HG03060 (cell line): ENCODE measurements at regions not wholly inside any gene's neighbourhood (a gene's known extent, or its start where the extent isn't known, plus 50 kb on each side); places are given as distances from the start of the nearest gene placed in this dataset.
"Not testable (repeated sequence)": the region's sequence is repeated elsewhere in the genome, so short reads cannot be mapped to it uniquely, and the experiment has no call there.

Source experiments
- ATAC-seq: cut with Tn5 transposase; IDR thresholded peaks from one replicate; pipeline ENCODE4 v1.9.1; 2021; ENCODE audit warnings: low read depth, moderate number of reproducible peaks; ENCODE audit not compliant: unreplicated experiment

- not testable (repeated sequence) for ATAC-seq
These were observed 72.9 kb downstream of the NPIPB11 start for GRCh38 chr16:29333492-29334097.

GRCh38 chr16:29330623-29331022 is 75.9 kb downstream of the NPIPB11 start:
- not testable (repeated sequence) for ATAC-seq

DNA sequence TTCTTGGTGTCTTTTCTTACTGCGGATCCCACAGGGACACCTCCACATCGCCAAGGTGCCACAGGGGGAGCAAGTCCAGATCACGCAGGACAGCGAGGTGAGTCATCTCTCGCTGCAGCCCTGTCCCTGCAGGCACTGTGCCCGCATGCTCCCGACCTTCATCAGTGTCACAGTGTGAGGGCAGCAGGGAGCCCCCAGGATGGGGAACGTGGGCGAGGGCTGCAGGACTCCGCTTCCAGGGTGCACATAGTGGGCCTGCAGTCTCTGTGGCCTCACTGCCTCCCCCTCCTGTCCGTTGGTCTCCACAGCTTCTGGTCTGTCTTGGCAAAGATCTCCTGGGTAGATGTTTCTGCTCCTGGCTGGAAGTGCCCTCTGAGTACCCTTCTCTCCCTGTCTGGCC is 78.0 kb downstream of the NPIPB11 start:
- not testable (repeated sequence) for ATAC-seq

GRCh38 chr16:29327631-29328408 is 78.7 kb downstream of the NPIPB11 start:
- not testable (repeated sequence) for ATAC-seq

- not testable (repeated sequence) for ATAC-seq
These were observed 80.1 kb downstream of the NPIPB11 start for GRCh38 chr16:29326164-29327125.

DNA sequence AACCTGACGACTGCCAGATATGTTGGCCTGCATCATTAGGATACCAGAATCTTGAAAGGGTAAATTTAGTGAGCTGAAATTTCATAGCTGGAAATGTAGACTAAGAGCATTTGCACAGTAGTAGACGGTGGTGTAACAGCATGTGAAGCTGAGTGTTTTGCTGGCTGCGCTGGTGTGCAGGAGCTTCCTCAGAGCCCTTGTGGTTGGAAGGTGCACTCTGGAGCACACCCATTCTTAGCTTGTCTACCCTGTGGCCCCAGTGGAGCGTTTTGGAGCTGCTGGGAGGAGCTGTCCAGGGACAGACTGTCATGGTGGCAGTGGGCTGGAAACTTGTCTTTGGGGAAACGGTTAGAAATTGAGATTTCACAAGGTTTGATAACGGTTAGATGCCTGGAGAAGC is 82.8 kb downstream of the NPIPB11 start:
- ATAC-seq, result not testable (repeated sequence)

DNA sequence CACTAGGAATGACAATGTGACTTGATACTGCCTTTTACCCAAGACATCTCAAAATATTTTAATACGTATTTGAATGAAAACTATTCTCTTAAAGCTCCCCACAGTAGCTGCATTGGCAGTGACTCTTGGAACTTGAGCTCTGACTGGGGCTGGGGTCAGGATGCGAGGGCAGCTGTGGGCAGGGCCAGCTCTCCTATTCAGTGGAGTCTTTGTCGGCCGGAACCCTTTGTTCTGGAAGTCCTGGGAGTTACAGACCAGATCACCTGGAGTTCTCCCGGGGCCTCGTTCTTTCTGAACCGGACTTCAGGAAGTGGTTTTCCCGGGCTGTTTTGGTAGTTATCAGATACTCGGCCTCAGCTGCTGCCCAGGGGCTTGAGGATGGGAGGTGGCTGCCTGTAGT is 84.9 kb downstream of the NPIPB11 start:
- ATAC-seq, result no peak

GRCh38 chr16:29321000-29321393 is 85.5 kb downstream of the NPIPB11 start:
- no peak for ATAC-seq

DNA sequence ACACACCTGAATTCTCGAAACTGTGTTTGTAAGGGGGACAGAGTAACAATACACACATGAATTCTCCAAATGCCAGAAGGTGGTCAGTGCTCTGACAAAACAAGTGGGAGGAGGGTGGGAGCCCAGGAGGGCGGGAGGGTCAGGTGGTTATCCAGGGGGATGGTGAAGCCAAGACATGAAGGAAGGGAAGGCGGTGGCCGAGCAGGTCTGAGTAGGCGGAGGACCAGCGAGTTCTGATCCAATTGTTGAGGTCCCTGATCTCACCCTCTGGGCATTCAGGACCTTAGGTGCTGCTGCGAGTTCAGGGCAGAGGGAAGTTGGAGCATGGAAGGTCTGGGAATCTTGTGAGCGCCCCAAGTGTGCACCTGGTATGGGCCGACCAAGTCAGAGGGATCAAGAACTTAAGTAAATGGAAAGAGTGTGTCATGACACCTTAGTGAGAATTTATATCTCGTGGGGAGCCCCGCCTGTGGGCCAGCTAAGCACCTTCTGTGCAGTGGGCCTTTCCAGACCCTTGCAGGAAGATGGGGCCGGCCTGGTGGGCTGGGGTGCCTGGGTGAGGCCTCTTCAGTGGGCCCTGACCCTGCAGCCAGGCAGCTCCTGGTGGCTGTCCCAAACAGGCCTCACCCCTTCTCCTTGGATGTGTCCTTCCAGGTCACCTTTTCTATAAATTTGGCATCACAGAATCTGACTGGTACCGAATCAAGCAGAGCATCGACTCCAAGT is 86.1 kb downstream of the NPIPB11 start:
- ATAC-seq, result no peak

DNA sequence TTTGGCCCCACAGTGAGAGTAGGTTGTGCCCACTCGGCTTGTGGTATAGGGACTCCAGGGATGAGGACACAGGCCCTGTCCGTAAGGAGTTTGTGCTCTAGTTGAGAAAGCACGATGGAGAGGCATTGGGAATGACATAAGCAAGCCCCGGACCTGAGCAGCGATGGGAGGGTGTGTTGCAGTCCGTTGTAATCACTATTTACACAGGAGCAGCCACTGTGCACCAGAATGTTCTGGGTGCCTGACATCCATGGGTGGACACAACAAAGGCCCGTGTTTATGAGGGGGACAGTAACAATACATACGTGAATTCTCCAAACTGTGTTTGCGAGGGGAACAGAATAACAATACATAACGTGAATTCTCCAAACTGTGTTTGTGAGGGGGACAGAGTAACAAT is 86.8 kb downstream of the NPIPB11 start:
- no peak for ATAC-seq

DNA sequence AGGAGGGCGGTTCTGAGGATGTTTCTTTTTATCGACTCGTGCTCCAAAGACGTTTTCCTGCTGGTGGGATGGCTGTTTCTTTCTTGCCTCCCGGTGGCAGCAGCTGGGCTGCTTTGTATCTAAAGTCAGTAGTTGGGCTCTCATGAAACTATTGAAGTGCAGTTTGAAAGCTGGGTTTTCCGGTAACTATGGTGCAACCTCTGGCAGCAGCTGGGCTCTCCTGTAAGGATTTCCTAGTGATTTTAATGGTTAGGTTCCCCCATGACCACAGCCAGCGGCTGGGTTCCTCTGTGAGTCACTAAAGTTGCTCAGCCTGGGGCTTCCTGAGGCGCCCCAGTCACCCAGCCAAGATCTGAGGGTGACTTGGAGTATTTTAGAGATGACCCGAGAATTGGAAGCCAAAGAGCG is 87.9 kb downstream of the NPIPB11 start:
- not testable (repeated sequence) for ATAC-seq

GRCh38 chr16:29318037-29318436 is 88.5 kb downstream of the NPIPB11 start:
- no peak for ATAC-seq

DNA sequence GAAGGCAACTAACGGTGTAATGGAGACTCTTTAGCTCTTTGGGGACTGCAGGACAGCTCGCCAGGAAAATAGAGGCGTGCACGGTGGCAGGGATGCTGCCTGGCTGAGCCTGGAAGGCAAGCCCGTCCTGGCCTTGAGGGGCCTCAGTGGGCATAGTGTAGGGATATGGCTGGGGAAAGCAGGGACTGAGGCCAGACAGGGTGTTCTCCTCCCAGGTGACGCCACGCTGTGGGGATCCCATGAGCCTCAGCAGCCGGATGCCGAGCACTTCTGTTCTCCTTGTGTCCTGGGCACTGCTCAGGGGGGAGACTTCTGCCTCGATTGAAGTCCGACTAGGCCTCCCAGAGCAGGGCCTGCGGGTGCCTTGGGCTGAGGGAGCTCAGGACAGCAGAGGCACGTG is 89.2 kb downstream of the NPIPB11 start:
- ATAC-seq, result no peak

DNA sequence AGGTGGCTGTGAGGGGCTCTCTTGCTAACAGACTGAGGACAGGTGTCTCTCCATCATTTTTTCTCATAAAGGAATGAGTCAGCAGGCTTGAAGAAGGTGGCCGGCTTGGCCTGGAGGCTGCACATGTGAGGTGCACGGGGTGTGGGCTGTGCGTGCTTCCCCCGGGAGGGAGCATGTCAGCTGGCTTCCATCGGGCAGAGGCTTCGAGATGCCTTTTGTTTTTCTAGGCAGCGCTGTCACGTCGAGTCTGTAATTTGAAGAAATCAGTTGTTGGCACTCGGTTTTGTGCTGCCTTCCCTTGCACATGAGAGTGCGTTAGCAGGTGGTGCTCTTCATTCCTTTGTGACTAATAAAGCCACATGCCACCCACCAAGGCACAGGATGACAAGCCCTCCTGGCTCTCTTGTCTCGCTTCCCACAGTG is 89.7 kb downstream of the NPIPB11 start:
- ATAC-seq, result no peak

DNA sequence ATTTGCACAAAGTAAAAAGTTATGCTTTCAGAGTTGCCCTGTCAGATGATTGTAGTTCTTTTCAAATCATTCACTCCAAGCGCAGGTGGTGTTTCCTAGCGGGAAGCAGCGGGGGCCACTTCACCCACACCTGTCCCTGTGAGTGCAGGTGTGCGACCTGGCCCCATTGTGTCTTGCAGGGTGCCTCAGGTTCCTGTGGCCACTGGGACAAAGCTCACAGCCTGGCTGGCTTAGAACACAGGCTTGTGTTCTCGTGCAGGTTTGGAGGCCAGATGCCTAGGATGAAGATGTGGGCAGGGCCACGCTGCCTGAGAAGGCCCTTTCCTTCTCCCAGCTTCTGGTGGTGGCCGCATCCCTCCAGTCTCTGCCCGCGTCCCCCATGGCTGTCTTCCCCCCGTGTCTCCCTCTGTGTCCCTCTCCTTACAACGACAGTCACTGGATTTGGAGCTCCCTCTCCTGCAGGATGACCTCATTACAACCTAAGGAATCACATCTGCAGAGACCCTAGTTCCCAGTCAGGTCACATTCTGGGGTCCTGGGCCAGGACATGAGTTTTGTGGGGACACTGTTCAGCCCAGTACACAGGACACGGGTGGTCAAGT is 90.5 kb downstream of the NPIPB11 start:
- ATAC-seq, result no peak

DNA sequence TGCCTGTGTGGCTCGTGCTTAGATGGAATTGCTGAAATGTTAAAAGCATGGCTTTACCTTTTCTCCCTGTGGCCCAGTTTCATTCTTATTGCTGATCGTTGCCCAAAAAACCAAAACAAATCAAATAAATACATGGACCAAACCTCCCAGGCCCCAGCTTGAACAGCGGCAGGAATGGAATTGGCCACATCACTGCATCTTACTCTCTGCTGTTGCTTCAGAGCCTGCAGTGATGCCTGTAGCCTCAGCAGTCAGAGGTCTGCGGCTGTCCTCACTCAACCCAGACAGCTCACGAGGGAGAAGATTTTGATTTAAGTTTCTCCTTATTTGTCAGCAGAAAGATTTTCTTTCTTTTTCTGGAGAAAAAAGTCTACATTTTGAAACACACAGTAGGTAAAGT is 91.5 kb downstream of the NPIPB11 start:
- ATAC-seq, result no peak

- no peak for ATAC-seq
These were observed 92.1 kb downstream of the NPIPB11 start for GRCh38 chr16:29314292-29314934.

- ATAC-seq, result no peak
These were observed 92.9 kb downstream of the NPIPB11 start for GRCh38 chr16:29313559-29314048.

DNA sequence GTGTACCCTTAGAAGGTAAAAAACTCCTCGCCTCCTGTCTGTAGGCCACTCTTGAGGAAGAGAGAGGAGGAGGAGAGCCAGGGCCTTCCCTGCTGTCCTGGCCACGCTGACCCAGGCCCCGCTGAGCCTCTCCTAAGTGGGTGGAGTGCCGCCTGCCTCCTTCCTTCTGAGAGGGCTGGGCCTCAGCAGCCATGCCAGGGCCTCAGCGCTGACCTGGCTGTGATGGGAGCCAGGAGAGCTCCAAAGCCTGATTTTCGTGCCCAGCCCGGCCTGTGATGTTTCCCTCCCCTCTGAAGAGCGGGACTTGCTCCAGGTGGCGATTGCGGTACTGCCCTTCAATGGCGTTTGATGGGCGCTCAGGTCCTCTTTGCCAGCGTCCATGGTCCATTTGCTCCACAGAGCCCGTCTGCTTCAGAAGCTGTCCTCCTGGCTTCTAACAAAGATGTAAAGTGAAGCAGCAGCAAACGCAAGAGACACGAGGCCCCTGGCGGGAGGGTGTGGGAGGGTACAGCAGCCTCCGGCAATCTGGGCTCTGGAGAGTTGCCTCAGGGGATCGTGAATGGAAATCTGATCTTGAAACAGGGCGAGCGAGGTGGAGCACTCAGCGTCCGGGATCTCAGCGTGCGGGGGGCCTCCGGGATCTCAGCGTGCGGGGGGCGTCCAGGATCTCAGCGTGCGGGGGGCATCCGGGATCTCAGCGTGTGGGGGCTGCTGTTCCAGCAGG is 93.5 kb downstream of the NPIPB11 start:
- ATAC-seq, result no peak
